ENCODE measurements at regions not wholly inside any gene's neighbourhood (a gene's known extent, or its start where the extent isn't known, plus 50 kb on each side); places are given as distances from the start of the nearest gene placed in this dataset.

DNA sequence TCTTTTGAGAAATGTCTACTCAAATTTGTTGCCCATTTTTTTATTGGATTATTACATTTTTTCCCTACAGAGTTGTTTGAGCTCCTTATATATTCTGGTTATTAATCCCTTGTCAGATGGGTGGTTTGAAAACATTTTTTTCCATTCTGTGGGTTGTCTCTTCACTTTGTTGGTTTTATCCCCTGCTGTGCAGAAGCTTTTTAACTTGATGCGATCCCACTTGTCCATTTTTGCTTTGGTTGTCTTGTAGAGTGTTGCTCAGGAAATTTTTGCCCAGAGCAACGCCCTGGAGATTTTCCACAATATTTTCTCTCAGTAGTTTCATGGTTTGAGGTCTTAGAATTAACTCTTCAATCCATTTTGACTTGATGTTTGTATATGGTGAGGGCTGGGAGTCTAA lies 592.8 kb upstream of the GOT2 start (continued):
- TF ChIP-seq ATF4 (CRISPR knock-in tag; IDR thresholded peaks at IDR 0.05) (no peak), ATF1 (CRISPR knock-in tag; IDR thresholded peaks at IDR 0.05) (no peak), SRY (CRISPR knock-in tag; IDR thresholded peaks at IDR 0.05) (no peak)
- TF ChIP-seq, protein P1, sequence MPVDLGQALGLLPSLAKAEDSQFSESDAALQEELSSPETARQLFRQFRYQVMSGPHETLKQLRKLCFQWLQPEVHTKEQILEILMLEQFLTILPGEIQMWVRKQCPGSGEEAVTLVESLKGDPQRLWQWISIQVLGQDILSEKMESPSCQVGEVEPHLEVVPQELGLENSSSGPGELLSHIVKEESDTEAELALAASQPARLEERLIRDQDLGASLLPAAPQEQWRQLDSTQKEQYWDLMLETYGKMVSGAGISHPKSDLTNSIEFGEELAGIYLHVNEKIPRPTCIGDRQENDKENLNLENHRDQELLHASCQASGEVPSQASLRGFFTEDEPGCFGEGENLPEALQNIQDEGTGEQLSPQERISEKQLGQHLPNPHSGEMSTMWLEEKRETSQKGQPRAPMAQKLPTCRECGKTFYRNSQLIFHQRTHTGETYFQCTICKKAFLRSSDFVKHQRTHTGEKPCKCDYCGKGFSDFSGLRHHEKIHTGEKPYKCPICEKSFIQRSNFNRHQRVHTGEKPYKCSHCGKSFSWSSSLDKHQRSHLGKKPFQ (CRISPR knock-in tag; IDR thresholded peaks at IDR 0.05; ENCODE audit: insufficient replicate concordance): no peak
- TF ChIP-seq, protein P2, sequence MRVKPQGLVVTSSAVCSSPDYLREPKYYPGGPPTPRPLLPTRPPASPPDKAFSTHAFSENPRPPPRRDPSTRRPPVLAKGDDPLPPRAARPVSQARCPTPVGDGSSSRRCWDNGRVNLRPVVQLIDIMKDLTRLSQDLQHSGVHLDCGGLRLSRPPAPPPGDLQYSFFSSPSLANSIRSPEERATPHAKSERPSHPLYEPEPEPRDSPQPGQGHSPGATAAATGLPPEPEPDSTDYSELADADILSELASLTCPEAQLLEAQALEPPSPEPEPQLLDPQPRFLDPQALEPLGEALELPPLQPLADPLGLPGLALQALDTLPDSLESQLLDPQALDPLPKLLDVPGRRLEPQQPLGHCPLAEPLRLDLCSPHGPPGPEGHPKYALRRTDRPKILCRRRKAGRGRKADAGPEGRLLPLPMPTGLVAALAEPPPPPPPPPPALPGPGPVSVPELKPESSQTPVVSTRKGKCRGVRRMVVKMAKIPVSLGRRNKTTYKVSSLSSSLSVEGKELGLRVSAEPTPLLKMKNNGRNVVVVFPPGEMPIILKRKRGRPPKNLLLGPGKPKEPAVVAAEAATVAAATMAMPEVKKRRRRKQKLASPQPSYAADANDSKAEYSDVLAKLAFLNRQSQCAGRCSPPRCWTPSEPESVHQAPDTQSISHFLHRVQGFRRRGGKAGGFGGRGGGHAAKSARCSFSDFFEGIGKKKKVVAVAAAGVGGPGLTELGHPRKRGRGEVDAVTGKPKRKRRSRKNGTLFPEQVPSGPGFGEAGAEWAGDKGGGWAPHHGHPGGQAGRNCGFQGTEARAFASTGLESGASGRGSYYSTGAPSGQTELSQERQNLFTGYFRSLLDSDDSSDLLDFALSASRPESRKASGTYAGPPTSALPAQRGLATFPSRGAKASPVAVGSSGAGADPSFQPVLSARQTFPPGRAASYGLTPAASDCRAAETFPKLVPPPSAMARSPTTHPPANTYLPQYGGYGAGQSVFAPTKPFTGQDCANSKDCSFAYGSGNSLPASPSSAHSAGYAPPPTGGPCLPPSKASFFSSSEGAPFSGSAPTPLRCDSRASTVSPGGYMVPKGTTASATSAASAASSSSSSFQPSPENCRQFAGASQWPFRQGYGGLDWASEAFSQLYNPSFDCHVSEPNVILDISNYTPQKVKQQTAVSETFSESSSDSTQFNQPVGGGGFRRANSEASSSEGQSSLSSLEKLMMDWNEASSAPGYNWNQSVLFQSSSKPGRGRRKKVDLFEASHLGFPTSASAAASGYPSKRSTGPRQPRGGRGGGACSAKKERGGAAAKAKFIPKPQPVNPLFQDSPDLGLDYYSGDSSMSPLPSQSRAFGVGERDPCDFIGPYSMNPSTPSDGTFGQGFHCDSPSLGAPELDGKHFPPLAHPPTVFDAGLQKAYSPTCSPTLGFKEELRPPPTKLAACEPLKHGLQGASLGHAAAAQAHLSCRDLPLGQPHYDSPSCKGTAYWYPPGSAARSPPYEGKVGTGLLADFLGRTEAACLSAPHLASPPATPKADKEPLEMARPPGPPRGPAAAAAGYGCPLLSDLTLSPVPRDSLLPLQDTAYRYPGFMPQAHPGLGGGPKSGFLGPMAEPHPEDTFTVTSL (CRISPR knock-in tag; IDR thresholded peaks at IDR 0.05; ENCODE audit: borderline replicate concordance): no peak
- TF ChIP-seq, protein P3, sequence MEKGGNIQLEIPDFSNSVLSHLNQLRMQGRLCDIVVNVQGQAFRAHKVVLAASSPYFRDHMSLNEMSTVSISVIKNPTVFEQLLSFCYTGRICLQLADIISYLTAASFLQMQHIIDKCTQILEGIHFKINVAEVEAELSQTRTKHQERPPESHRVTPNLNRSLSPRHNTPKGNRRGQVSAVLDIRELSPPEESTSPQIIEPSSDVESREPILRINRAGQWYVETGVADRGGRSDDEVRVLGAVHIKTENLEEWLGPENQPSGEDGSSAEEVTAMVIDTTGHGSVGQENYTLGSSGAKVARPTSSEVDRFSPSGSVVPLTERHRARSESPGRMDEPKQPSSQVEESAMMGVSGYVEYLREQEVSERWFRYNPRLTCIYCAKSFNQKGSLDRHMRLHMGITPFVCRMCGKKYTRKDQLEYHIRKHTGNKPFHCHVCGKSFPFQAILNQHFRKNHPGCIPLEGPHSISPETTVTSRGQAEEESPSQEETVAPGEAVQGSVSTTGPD (CRISPR knock-in tag; IDR thresholded peaks at IDR 0.05): no peak

All from HepG2 (cell line).